ENCODE measurements at regions not wholly inside any gene's neighbourhood (a gene's known extent, or its start where the extent isn't known, plus 50 kb on each side); places are given as distances from the start of the nearest gene placed in this dataset.

DNA sequence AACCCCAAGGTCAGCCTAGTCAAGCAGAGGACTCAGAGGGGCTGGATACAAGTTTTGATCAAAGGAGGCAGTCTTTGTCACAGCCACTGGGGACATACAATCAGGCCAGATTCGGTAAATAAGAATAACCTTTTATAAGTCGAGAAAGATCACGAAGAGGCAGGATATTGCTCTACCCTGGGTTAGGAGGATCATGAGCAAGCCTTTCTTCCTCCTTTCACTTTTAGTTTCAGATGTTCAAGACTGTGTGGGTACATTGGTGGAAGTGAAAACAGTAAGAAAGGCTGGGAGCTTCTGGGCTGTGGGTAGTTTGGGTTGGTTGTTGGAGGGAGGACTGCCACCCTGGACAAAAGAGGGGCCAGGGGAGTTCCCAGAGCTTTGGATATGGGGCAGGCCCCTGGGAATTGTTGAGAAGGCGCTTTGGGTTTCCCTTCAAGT lies 127.7 kb downstream of the SNAPC1 start:
- Histone ChIP-seq H3K27ac (ENCODE audit: insufficient read depth, low read length) (no peak overlapping the region), H4K20me1 (ENCODE audit: control insufficient read depth, extremely low read depth, insufficient read depth, low read length) (no peaks in the 10 kb centered on the region), H3K79me2 (ENCODE audit: control insufficient read depth, insufficient read depth, low read length) (no peaks in the 10 kb centered on the region), H3K36me3 (ENCODE audit: control insufficient read depth, insufficient read depth, low read length) (no peaks in the 10 kb centered on the region), H2AFZ (ENCODE audit: low read length) (no peak overlapping the region), H3K9ac (ENCODE audit: insufficient read depth, low read length) (no peak overlapping the region), H3K27me3 (ENCODE audit: control insufficient read depth, insufficient read depth, low read length) (no peaks in the 10 kb centered on the region), H3K4me2 (ENCODE audit: extremely low read depth, insufficient read depth, low read length) (no peak overlapping the region), H3K9me3 (ENCODE audit: control insufficient read depth, insufficient read depth, low read depth, low read length) (no peaks in the 10 kb centered on the region), H3K4me3 (replicated peaks in 1 of 4; ENCODE audit: control extremely low read depth in 1 of 4, insufficient read depth in 1 of 4, low read depth in 3 of 4, low read length in 4 of 4) (no peak overlapping the region), H3K4me1 (ENCODE audit: control insufficient read depth, extremely low read depth, insufficient read depth, low read length) (no peaks in the 10 kb centered on the region)
- TF ChIP-seq, protein P1, sequence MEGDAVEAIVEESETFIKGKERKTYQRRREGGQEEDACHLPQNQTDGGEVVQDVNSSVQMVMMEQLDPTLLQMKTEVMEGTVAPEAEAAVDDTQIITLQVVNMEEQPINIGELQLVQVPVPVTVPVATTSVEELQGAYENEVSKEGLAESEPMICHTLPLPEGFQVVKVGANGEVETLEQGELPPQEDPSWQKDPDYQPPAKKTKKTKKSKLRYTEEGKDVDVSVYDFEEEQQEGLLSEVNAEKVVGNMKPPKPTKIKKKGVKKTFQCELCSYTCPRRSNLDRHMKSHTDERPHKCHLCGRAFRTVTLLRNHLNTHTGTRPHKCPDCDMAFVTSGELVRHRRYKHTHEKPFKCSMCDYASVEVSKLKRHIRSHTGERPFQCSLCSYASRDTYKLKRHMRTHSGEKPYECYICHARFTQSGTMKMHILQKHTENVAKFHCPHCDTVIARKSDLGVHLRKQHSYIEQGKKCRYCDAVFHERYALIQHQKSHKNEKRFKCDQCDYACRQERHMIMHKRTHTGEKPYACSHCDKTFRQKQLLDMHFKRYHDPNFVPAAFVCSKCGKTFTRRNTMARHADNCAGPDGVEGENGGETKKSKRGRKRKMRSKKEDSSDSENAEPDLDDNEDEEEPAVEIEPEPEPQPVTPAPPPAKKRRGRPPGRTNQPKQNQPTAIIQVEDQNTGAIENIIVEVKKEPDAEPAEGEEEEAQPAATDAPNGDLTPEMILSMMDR (conservative IDR thresholded peaks at IDR 0.05 in 1 of 2, IDR thresholded peaks at IDR 0.05 in 1 of 2; ENCODE audit: low read depth in 1 of 2, low read length in 2 of 2) = no peak
- TF ChIP-seq EZH2 (IDR thresholded peaks at IDR 0.05; ENCODE audit: low read length, missing control alignments) = no peak
- DNase-seq (ENCODE audit: low read depth in 2 of 2) = no peak

DNA sequence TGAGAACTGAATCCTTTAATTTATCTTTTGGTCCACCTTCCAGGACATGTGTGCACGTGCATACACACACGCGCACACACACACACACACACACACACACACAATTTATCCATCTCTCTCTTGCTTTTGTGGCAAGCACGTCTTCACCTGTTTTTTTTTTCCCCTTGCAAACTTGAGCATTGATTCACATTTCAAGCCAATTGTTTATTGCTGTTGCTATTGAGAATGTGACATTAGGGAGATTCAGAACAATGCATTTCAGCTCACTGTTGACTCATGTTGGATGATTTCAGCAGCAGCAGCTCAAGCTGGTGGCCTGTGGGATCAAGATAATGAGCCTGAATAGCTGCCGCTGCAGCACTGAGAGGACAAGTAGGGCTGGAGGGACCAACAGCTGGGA lies 128.9 kb downstream of the SNAPC1 start:
- H2AFZ ChIP-seq (ENCODE audit: low read length) = no peak overlapping the region
- no peak for TF ChIP-seq EZH2 (IDR thresholded peaks at IDR 0.05; ENCODE audit: low read length, missing control alignments)
- TF ChIP-seq, protein P1 (conservative IDR thresholded peaks at IDR 0.05 in 1 of 2, IDR thresholded peaks at IDR 0.05 in 1 of 2; ENCODE audit: low read depth in 1 of 2, low read length in 2 of 2) = no peak
- no peaks in the 10 kb centered on the region for H4K20me1 ChIP-seq (ENCODE audit: control insufficient read depth, extremely low read depth, insufficient read depth, low read length)
- H3K4me1 ChIP-seq (ENCODE audit: control insufficient read depth, extremely low read depth, insufficient read depth, low read length) = no peaks in the 10 kb centered on the region
- H3K27ac ChIP-seq (ENCODE audit: insufficient read depth, low read length) = no peak overlapping the region
- no peaks in the 10 kb centered on the region for H3K79me2 ChIP-seq (ENCODE audit: control insufficient read depth, insufficient read depth, low read length)
- H3K9ac ChIP-seq (ENCODE audit: insufficient read depth, low read length) = no peak overlapping the region
- no peaks in the 10 kb centered on the region for H3K36me3 ChIP-seq (ENCODE audit: control insufficient read depth, insufficient read depth, low read length)
- DNase-seq (ENCODE audit: low read depth in 2 of 2) = peak; percentile 4 to 47
- H3K4me3 ChIP-seq (replicated peaks in 1 of 4; ENCODE audit: control extremely low read depth in 1 of 4, insufficient read depth in 1 of 4, low read depth in 3 of 4, low read length in 4 of 4) = no peak overlapping the region
- H3K27me3 ChIP-seq (ENCODE audit: control insufficient read depth, insufficient read depth, low read length) = no peaks in the 10 kb centered on the region
- H3K4me2 ChIP-seq (ENCODE audit: extremely low read depth, insufficient read depth, low read length) = no peak overlapping the region
- H3K9me3 ChIP-seq (ENCODE audit: control insufficient read depth, insufficient read depth, low read depth, low read length) = no peaks in the 10 kb centered on the region

DNA sequence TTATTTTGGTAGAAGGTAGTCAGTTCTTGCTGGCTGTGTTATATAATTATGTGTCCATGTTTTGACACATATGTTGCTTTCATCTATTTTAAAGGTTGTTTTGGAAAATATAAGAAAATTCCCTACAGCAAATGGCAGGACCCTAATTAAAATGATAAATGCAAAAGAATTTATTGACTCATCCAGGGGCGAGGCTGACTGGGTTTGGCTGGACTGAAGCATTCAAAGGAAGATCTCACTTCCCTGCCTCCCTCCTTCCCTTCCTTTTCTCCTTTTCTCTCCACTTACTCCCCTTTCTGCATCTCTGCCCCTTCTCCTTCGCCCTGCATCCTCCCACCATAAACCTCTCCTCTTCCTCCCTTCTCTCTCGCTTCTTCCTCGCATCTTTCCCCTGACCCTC lies 129.6 kb downstream of the SNAPC1 start:
- no peak for DNase-seq (ENCODE audit: low read depth in 2 of 2)
- H3K27ac ChIP-seq (ENCODE audit: insufficient read depth, low read length) = no peak overlapping the region
- H3K4me2 ChIP-seq (ENCODE audit: extremely low read depth, insufficient read depth, low read length) = no peak overlapping the region
- H3K36me3 ChIP-seq (ENCODE audit: control insufficient read depth, insufficient read depth, low read length) = no peaks in the 10 kb centered on the region
- no peak overlapping the region for H3K9ac ChIP-seq (ENCODE audit: insufficient read depth, low read length)
- TF ChIP-seq, protein P1 (conservative IDR thresholded peaks at IDR 0.05 in 1 of 2, IDR thresholded peaks at IDR 0.05 in 1 of 2; ENCODE audit: low read depth in 1 of 2, low read length in 2 of 2) = no peak
- TF ChIP-seq EZH2 (IDR thresholded peaks at IDR 0.05; ENCODE audit: low read length, missing control alignments) = no peak
- H3K79me2 ChIP-seq (ENCODE audit: control insufficient read depth, insufficient read depth, low read length) = no peaks in the 10 kb centered on the region
- H3K4me1 ChIP-seq (ENCODE audit: control insufficient read depth, extremely low read depth, insufficient read depth, low read length) = no peaks in the 10 kb centered on the region
- H3K4me3 ChIP-seq (replicated peaks in 1 of 4; ENCODE audit: control extremely low read depth in 1 of 4, insufficient read depth in 1 of 4, low read depth in 3 of 4, low read length in 4 of 4) = no peak overlapping the region
- no peaks in the 10 kb centered on the region for H4K20me1 ChIP-seq (ENCODE audit: control insufficient read depth, extremely low read depth, insufficient read depth, low read length)
- no peaks in the 10 kb centered on the region for H3K27me3 ChIP-seq (ENCODE audit: control insufficient read depth, insufficient read depth, low read length)
- H2AFZ ChIP-seq (ENCODE audit: low read length) = no peak overlapping the region
- H3K9me3 ChIP-seq (ENCODE audit: control insufficient read depth, insufficient read depth, low read depth, low read length) = no peaks in the 10 kb centered on the region

Measured in fibroblast of lung (primary cell).